Panc1 (cell line): ENCODE measurements at regions not wholly inside any gene's neighbourhood (a gene's known extent, or its start where the extent isn't known, plus 50 kb on each side); places are given as distances from the start of the nearest gene placed in this dataset.

Source experiments
- CTCF ChIP-seq: fragments of 450-650 bp; IDR thresholded peaks from 2 replicates; pipeline ENCODE4 v1.5.1; 2017; ENCODE audit warnings: mild to moderate bottlenecking
- POLR2AphosphoS5 ChIP-seq: IDR thresholded peaks from 2 replicates; pipeline ENCODE4 v1.6.1; 2012; ENCODE audit warnings: mild to moderate bottlenecking, low read depth, low read length, moderate library complexity
- REST ChIP-seq, 2 experiments: IDR thresholded peaks; 2 replicates each; pipeline ENCODE4 v1.6.1; 2011 to 2012; ENCODE audit warnings: low read depth in 2 of 2, control low read depth in 1 of 2, low read length in 1 of 2, mild to moderate bottlenecking in 1 of 2, moderate library complexity in 1 of 2; ENCODE audit not compliant: insufficient read depth in 1 of 2

- TF ChIP-seq CTCF (no peak), POLR2AphosphoS5 (no peak), REST (IDR thresholded peaks at IDR 0.05; ENCODE audit: insufficient read depth in 1 of 2, low read depth in 2 of 2, low read length in 1 of 2) (no peak)
Observed at GRCh38 chr18:6623278-6623677, 106.2 kb upstream of the ARHGAP28 start.
